ENCODE measurements at regions not wholly inside any gene's neighbourhood (a gene's known extent, or its start where the extent isn't known, plus 50 kb on each side); places are given as distances from the start of the nearest gene placed in this dataset.

- TF ChIP-seq CTCF (IDR thresholded peaks at IDR 0.05), result no peak
- TF ChIP-seq POLR2A (IDR thresholded peaks at IDR 0.05), result no peak
- no peak for TF ChIP-seq POLR2AphosphoS5 (IDR thresholded peaks at IDR 0.05)
Observed at GRCh38 chr14:66371776-66372175, 114.4 kb upstream of the CCDC196 start.
